Loucy (cell line): ENCODE measurements at regions not wholly inside any gene's neighbourhood (a gene's known extent, or its start where the extent isn't known, plus 50 kb on each side); places are given as distances from the start of the nearest gene placed in this dataset.

Experiments
- CTCF ChIP-seq: fragments of 200-600 bp; sonication (generic); conservative IDR thresholded peaks from 2 replicates; pipeline ENCODE4 v1.5.1; 2014; ENCODE audit warnings: mild to moderate bottlenecking, antibody characterized with exemption, low read length
- EZH2phosphoT487 ChIP-seq: fragments of 200-600 bp; IDR thresholded peaks from 2 replicates; pipeline ENCODE4 v1.6.1; 2018; ENCODE audit warnings: antibody characterized with exemption, mild to moderate bottlenecking, moderate library complexity, borderline replicate concordance

GRCh38 chr5:89470658-89471057 is 587.7 kb upstream of the MEF2C start:
- no peak for TF ChIP-seq CTCF
- TF ChIP-seq EZH2phosphoT487 = no peak
